ENCODE measurements at regions not wholly inside any gene's neighbourhood (a gene's known extent, or its start where the extent isn't known, plus 50 kb on each side); places are given as distances from the start of the nearest gene placed in this dataset.

GRCh38 chr2:10989151-10989550, 77.4 kb downstream of the KCNF1 start:
- Histone ChIP-seq H3K27ac (ENCODE audit: insufficient read length, low read depth, low read length) (no peak overlapping the region), H2BK20ac (ENCODE audit: low read depth, low read length, poor library complexity, severe bottlenecking) (no peak overlapping the region), H3K23me2 (ENCODE audit: insufficient read length, low read depth, low read length, poor library complexity, severe bottlenecking) (no peaks in the 10 kb centered on the region), H4K20me1 (ENCODE audit: control insufficient read depth, insufficient read depth, insufficient read length) (no peaks in the 10 kb centered on the region), H3K9ac (ENCODE audit: extremely low read depth, insufficient read length, low read length) (no peak overlapping the region), H3K18ac (ENCODE audit: insufficient read length, low read depth, low read length) (no peak overlapping the region), H4K5ac (ENCODE audit: insufficient read length, low read depth, low read length) (no peak overlapping the region), H3K27me3 (ENCODE audit: insufficient read depth, low read length) (no peaks in the 10 kb centered on the region), H3T11ph (ENCODE audit: low read length) (no peak overlapping the region), H3K4me1 (ENCODE audit: insufficient read depth, low read length) (no peaks in the 10 kb centered on the region), H3K4me2 (ENCODE audit: insufficient read depth, insufficient read length, low read length) (no peak overlapping the region), H2AFZ (ENCODE audit: low read length) (no peak overlapping the region), H2BK15ac (ENCODE audit: low read depth, low read length) (no peak overlapping the region), H2BK120ac (ENCODE audit: low read depth, low read length, poor library complexity, severe bottlenecking) (no peak overlapping the region), H3K4ac (ENCODE audit: low read depth, low read length) (no peak overlapping the region), H3K9me3 (ENCODE audit: control insufficient read depth, low read depth, low read length) (no peaks in the 10 kb centered on the region), H2AK5ac (ENCODE audit: insufficient read length, low read length) (no peak overlapping the region), H4K91ac (ENCODE audit: insufficient read length, low read depth, low read length) (no peak overlapping the region), H2BK5ac (ENCODE audit: insufficient read length, low read length) (no peak overlapping the region), H3K56ac (ENCODE audit: insufficient read length, low read depth, low read length) (no peak overlapping the region), H3K79me1 (ENCODE audit: insufficient read depth, low read depth, low read length, poor library complexity, severe bottlenecking) (no peaks in the 10 kb centered on the region), H3K14ac (ENCODE audit: insufficient read depth, low read length) (no peak overlapping the region), H4K8ac (replicated peaks; ENCODE audit: insufficient read length, low read depth, low read length) (no peak overlapping the region), H3K79me2 (ENCODE audit: insufficient read depth, low read length) (no peaks in the 10 kb centered on the region), H3K23ac (ENCODE audit: insufficient read length, low read depth, low read length) (no peak overlapping the region), H2BK12ac (ENCODE audit: insufficient read length, low read depth, low read length) (no peak overlapping the region)
- no peak for DNase-seq
- no peaks in the 10 kb centered on the region for H3K9me3 Mint-ChIP-seq
- TF ChIP-seq CTCF (conservative IDR thresholded peaks at IDR 0.05): no peak
- no peak overlapping the region for H3K4me3 Mint-ChIP-seq
- H3K27ac Mint-ChIP-seq: peak overlapping the region in 2 of 3 experiments; percentile 81 to 93; a peak in 1 of 7 replicates
- WGBS (ENCODE audit: extremely low coverage, insufficient read length, low lambda C conversion rate): no CpG with 5 or more reads among the region's 4 CpGs
- H3K36me3 Mint-ChIP-seq (ENCODE audit: insufficient read depth in 1 of 3, low read depth in 3 of 3): no peaks in the 10 kb centered on the region
- H3K27me3 Mint-ChIP-seq (ENCODE audit: low read depth): peaks cover 7% of the 10 kb centered on the region
- H3K4me1 Mint-ChIP-seq: peaks cover 3 to 4% of the 10 kb centered on the region in 2 experiments; a peak in 2 of 4 replicates
